PC-9 (cell line): ENCODE measurements at regions not wholly inside any gene's neighbourhood (a gene's known extent, or its start where the extent isn't known, plus 50 kb on each side); places are given as distances from the start of the nearest gene placed in this dataset.

ENCODE experiments used
- CTCF ChIP-seq: fragments of 200-600 bp; sonication (generic); conservative IDR thresholded peaks from 2 replicates; pipeline ENCODE4 v1.6.1; 2017; ENCODE audit warnings: mixed run types, antibody characterized with exemption, mild to moderate bottlenecking, moderate library complexity
- EZH2 ChIP-seq: fragments of 200-600 bp; sonication (generic); IDR thresholded peaks from 2 replicates; pipeline ENCODE4 v1.8.0; 2017; ENCODE audit warnings: antibody characterized with exemption, low read depth

- TF ChIP-seq CTCF (no peak), EZH2 (no peak)
These were observed 50.3 kb upstream of the EGR2 start for GRCh38 chr10:62866451-62866850.
